HG02571 (cell line): ENCODE measurements at regions not wholly inside any gene's neighbourhood (a gene's known extent, or its start where the extent isn't known, plus 50 kb on each side); places are given as distances from the start of the nearest gene placed in this dataset.

Experiments used
- ATAC-seq: cut with Tn5 transposase; IDR thresholded peaks from one replicate; pipeline ENCODE4 v1.9.1; 2021; ENCODE audit warnings: mild to moderate bottlenecking, moderate library complexity; ENCODE audit not compliant: unreplicated experiment

DNA sequence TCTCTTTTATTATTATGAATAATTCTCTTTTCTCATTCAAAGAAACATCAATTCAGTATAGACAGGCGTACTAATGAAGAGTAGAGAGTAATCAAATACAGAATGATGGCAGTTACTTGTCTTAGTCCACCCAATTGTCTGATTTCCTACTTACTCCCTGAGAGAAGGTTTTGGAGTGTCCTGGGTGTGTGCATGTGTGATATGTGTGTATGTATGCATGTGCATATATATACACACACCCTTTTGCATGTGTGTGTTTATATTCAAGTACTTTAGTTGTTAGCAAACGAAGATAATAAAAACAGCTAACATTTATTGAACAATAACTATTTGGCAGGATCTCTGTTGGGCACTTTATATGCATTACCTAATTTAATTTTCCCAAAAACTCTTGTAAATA is 63.2 kb upstream of the CCDC190 start:
- ATAC-seq: no peak

GRCh38 chr1:162922201-162922600 is 61.2 kb upstream of the CCDC190 start:
- ATAC-seq: no peak

DNA sequence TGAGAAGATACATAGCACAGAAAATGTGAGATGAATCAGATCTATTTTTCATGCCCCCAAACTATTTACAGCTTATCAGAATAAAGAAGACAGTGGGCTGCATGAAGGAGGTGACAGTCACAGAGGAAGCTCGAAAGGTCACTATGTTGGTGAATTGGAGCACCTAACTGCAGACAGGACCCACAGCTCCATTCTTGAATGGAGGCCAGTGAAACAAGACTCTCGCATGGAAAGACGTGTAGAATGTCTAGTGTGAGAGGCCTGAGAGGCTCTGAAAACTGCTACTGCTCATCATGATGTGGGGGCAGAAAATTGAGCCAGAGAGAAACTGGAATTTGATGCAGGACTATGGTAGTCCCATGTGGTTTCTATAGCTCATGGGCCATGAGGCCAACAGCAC is 60.3 kb upstream of the CCDC190 start:
- ATAC-seq: no peak

- no peak for ATAC-seq
Observed at GRCh38 chr1:162919034-162919433, 58.1 kb upstream of the CCDC190 start.

- no peak for ATAC-seq
Observed at GRCh38 chr1:162918151-162918754, 57.3 kb upstream of the CCDC190 start.

- ATAC-seq: no peak
Observed at GRCh38 chr1:162916821-162917613, 56.0 kb upstream of the CCDC190 start.

- no peak for ATAC-seq
Observed at GRCh38 chr1:162916407-162916806, 55.4 kb upstream of the CCDC190 start.

- no peak for ATAC-seq
Observed at GRCh38 chr1:162914601-162915000, 53.6 kb upstream of the CCDC190 start.

GRCh38 chr1:162913345-162913744 is 52.4 kb upstream of the CCDC190 start:
- ATAC-seq: no peak

DNA sequence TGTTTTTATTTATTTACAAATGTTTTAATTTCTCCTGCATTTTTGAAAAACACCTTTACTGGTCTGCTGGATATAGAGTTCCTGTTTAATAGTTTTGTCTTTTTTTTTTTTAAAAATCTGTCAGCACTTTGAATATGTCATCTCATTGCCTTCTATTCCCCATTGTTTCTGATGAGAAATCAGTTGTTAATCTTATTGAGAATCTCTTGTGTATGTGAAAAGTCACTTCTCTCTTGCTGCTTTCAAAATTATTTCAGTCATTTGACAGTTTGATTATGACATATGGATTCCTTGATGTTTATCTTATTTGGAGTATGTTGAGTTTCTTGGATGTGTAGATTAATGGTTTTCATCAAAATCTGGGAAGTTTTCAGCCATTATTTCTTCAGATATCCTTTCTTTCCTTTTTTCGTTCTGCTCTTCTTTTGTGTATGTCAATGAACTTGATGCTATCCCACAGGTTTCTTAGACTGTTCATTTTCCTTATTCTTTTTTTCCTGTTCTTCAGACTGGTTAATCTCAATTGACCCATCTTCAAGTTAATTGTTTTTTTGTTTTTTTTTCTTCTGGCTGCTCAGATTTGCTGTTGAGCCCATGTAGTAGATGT is 51.2 kb upstream of the CCDC190 start:
- ATAC-seq: no peak
